ENCODE measurements at regions not wholly inside any gene's neighbourhood (a gene's known extent, or its start where the extent isn't known, plus 50 kb on each side); places are given as distances from the start of the nearest gene placed in this dataset.

DNA sequence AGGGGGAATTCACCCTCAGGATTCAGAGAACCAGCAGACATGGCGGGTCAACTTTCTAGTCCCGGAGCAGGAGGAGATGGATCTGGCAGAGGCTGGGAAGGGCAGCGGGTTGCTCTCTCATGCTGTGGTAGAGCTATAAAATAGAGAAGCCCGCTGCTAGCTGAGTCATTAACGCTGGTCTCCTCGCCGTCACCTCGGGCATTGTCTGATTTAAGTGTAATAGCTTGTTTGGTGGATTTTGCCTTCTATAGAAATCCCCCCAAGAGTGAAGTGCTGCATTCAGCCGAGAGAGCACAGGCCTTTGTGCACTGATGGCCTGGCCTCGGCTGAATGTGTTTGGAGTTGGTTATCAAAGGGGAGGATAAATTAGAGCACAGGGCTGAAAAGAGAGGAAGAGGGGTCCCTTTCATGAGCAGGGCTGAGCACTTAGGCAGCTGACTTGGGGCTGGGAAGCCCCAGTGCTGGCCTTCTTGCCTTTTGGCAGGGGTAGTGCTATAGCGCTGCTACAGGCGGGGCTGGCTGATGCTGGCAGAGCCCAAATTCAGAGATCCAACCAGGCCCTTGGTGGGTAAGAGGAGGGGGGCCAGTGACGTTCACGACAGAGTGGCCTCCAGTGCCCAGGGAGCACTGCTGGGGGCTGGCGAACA is 161.1 kb upstream of the CADM1 start:
- no peak for DNase-seq (ENCODE audit: low spot score)

DNA sequence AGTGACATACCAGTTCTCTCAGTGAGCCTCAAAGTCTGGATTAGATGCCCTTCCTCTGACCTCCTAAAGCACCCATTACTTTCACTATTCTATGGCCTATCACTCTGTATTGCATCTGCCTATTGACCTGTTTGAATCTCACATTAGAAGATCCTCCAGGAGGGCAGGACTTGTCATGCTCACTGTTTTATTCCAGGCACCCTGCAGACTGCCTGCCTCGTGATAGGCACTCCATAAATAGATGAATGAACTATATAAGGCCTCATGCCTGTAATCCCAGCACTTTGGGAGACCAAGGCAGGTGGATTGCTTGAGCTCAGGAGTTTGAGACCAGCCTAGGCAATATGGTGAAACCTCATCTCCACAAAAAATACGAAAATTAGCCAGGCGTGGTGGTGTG is 160.1 kb upstream of the CADM1 start:
- no peak for DNase-seq (ENCODE audit: low spot score)

DNA sequence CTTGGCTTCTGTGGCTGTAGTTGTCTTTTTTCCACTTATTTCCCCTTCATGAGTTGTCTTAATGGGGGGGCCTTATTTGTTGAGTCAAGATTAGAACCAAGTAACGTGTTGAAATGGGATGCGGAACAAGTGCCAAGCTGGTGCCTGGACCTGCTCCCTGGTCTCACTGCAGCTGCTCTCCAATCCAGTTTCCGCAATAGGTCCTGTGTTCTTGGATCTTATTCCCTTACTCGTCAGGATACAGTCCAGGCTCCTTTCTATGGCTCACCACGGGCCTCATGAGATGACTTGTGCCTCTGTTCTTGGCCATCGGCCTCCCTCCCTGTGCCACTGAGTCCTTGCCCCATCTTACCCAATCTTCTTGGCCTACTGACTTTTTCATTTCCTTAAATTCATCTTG is 159.6 kb upstream of the CADM1 start:
- no peak for DNase-seq (ENCODE audit: low spot score)

DNA sequence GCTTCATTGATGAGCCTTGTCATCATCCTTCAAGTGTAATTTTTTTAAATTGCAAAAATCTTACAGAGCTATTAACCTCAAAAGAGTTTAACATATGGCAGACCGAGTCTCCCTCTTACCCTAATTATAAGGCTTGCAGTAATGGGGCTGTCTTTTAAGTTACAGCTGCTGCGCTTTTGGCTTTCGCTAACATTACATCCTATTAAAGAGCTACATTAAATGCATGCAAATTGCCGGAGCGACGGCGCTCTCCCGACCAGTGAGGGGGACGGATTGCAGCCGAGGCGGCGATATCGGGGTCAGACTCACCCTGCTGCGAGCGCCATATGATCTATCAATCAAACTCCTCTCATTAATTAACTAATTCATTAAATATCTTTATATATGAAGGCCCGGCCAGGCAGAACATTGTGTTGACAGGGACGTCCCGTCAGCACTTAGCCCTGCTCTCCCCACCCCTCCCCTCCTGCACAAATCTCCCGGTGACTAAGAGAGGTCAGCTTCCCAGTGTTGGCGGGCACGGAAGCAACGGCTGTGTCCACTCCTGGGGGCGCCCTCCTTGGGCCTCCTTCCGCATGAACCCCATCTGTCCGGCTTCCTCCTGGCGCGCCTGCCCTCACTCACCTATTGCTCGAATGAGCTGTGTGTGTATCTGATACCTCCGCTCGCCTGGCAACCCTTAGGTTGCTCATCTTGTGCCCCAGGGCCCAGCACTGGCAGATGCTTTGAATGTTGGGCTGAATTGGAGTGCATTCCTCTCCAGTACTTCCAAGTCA is 156.0 kb upstream of the CADM1 start:
- DNase-seq (ENCODE audit: low spot score) = no peak

DNA sequence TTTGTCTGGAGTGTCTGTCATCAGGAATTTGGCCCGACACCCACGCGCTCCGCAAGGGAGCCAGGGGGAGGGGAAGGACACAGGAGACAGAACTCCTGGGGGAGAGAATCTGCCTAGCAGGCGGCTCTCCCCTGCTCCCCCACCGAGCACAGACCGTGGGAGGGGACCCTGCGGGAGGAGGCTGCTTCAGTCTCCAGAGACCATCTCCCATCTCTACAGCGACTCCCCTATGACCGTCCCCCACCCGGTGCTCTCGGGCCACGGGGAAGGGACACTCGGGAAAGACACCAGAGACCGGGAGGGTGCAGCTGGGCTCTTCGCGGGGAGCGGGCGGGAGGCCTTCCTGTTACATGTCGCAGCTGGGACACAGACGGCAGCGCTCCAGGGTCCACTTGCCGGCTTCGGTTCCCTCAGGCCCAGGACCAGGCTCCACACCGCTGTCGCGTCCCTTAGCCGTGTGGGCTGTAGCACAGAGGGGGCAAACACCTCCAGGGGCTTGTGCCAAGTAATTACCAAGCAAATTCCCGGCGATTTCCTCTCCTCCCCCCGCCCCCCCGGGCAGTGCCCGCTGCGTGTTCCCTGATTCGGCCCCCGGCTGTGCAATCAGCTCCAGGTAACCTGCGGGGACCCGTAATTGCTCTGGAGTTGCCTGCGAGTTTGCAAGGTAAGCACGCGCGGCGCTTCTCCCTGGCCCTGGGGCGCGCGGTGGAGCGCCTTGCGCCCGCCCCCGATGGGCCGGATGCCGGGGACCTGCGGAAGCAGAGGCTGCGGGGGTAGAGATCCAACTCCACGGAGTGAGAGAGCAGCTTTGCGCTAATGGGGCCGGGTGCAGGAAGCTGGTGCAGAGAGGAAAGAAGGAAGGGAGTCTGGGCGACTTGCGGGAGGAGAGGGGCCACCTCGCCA is 155.1 kb upstream of the CADM1 start:
- DNase-seq (ENCODE audit: low spot score) = no peak

DNA sequence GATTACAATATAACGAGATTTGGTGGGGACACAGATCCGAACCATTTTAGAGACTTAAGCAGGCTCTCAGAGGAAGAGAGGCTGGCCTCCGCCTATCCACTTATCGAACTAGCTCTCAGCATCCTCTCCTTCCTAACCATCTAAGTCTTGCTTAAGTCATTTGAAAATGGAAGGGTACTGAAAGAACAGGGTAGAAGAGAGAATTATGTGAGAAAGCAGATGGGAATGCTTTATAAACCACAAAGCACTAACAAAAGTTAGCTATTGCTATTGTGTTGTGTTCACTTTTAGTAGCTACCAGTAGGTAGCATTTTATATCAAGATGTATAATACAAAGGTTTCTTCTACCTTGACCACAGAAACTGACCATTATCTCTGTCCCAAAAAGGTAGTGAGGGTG is 153.4 kb upstream of the CADM1 start:
- no peak for DNase-seq (ENCODE audit: low spot score)

DNA sequence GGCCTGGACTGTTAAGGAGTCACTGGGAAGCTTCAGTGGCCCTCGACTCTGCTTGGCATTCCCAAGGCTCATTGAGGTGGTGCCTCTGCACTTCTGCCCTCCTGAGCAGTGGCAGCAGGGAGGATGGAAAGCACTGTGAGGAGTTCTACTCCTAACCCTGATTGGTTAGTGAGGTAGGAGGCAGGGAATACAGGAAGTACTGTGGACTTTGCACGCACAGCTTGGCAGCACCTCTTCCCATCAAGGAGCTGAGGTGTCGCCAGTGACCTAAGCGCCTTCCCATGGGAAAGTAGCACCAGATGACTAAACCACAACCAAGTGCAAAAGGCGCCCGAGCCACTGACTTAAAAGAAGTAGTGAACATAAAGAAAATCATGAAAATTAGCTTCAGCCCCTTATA is 152.5 kb upstream of the CADM1 start:
- no peak for DNase-seq (ENCODE audit: low spot score)

DNA sequence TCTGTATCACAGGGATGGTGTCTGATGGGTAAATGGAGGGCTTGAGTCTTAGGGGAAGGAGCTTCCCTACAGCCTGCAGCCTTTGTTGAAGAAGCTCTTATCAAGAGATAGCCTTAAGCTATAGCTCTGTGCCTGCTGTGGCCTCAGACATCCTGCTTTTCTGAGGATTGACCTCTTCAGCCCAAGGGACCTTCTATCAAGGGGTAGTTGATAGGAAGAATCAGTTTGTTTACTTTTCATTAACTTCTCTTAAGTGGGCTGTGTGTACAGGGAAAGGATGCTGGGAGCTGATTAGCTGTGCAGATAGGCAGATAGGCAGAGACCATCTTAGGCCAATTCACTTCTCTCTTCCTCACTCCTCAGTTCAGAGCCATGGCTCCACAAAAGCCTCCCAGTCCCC is 151.8 kb upstream of the CADM1 start:
- no peak for DNase-seq (ENCODE audit: low spot score)

DNA sequence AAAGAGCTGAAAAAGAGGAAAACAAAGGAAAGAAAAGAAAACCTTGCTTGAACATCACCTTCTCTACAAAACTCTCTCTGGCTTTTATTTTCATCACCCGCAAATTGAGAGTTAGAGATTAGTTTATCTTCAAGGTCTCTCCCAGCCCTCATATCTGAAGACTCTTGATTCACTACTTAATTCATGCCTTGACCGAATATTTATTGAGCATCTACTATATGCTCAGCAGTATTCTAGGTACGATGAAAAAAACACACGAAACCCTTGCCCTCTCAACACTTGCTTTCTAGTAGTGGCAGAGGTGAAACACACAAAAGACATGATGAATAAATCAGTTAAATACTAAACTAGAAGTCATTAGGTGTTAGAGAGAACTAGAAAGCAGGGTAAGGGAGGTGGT is 150.6 kb upstream of the CADM1 start:
- DNase-seq (ENCODE audit: low spot score) = no peak

DNA sequence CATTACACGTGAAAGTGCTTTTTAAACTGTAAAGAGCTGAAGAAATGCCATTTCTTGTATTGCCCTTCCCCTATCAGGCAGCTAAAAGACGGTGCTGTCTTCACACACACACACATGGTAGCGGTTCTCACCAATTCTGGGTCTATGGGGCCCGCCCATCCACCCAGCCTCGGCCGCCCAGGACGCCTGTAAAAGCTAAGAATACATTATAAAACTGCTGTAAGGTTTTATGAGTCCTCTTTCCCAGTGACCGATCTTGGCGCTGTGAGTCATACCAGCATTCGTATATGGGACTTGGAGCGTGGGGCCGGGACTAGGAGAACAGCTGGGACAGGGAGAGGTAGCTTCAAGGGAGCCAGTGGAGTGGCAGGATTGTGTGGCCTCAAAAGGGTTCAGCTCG is 149.7 kb upstream of the CADM1 start:
- DNase-seq (ENCODE audit: low spot score) = no peak

DNA sequence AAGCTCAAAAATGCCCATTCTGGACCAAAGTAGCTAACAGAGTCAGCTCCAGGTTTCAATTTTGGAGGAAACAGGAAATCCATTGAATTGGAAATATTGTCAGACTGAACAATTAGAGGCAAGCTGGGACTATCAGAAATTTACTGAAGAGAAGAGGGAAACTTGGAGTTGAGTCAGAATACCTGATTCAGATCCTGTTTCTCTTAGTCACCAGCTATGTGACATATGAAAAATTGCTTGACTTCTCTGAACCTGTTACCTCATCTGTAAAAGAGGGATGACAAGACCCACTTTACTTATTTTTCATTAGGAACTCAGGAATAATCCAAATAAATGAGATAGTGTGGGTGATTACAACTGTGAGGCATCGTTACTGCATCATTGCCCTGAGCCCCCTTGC is 148.9 kb upstream of the CADM1 start:
- no peak for DNase-seq (ENCODE audit: low spot score)

DNA sequence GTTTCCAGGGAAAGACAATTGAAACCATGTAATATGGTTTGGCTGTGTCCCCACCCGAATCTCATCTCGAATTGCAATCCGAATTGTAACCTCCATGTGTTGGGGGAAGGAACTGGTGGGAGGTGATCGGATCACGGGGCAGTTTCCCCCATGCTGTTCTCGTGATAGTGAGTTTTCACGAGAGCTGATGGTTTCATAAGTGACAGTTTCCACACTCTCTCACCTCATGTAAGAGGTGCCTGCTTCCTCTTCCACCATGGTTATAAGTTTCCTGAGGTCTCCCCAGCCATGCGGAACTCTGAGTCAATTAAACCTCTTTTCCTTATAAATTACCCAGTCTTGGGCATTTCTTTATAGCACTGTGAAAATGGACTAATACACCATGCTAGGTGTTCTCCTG is 148.3 kb upstream of the CADM1 start:
- DNase-seq (ENCODE audit: low spot score) = no peak

DNA sequence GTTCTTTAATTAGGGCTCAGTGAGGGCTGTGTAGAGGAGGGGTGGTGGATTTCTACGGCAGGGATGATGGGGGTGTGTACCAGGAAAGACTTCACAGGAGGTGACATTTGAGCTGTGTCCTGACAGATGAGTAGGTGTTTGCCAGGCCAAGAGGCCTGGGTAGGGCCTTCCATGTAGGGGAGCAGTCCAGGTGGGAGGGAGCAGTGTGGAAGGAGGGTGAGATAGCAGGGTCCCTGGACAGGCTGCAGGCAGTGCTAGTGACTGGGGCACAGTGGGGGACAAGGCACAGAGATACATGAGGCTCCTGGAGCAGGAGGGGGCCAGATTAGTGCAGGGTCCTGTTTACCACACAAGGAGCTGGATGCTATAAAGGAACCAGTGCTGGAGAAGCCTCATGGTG is 147.9 kb upstream of the CADM1 start:
- no peak for DNase-seq (ENCODE audit: low spot score)

DNA sequence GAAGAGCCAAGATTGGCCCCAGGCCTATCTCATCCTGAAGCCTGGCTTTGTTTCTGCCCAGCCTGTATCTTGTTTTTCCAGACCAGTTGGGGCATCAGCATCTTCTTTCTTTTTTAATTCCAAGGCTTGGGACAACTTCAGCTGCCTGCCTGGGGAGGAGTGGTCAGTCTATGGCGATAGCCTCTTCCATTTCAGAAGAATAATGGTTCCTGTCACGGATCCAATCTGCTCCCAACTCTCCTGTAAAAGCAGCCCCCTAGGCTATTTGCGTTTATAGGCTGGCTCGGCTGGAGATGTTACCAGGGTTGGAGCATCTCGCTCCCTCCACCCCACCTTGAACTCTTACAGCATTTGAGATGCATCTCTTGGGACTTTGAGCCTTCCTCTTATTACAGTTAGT is 145.2 kb upstream of the CADM1 start:
- no peak for DNase-seq (ENCODE audit: low spot score)

DNA sequence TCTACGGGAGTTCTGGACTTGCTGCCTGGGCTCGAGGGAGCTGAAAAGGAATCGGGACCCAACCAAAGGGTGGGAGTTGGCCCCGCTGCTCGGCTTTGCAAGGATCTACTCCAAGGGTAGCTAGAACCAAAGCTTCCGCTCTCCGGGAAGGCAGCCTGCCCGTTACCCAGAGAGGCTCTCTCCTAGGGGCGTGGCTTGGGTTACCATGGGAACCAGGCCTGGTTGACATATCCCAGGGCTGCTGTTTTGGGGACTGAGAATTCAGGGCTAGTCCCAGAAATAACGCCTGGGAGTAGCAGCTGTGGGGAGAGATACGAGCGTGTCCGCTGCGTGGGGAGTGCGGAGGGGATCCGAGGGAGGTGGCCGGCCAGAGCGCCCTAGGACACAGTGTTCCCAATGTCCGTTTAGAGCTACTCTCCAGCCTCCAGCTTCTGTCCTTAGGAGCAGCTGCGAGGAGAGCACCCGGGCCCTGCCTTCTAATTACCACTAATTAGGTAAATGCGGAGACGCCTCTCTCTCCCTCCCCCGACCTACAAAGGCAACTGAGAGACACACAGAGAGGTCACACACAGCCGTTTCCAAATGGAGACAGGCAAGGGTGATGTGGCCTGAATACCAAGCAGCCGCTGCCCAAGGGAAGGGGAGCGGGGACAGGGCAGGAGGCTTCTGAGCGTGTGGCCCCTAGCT is 141.6 kb upstream of the CADM1 start:
- no peak for DNase-seq (ENCODE audit: low spot score)

DNA sequence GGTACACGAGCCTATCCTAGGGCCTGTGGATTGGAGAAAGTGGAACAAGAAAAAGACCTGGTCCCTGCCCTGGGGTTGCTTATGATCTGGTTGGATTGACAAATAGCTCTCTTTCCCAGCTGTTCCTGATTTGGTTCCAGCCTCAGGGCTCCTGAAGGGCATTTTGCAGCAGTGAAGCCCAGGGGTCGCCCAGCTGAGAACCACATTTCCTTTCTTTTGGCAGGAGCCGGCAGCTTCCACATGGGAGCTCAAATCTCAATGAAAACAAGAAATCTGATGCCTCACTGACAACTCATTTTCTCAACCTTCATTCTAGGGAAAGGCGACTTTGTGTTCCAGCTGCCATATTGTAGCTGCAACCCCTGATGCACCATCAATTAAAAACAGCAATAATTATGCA is 140.6 kb upstream of the CADM1 start:
- DNase-seq (ENCODE audit: low spot score) = no peak

DNA sequence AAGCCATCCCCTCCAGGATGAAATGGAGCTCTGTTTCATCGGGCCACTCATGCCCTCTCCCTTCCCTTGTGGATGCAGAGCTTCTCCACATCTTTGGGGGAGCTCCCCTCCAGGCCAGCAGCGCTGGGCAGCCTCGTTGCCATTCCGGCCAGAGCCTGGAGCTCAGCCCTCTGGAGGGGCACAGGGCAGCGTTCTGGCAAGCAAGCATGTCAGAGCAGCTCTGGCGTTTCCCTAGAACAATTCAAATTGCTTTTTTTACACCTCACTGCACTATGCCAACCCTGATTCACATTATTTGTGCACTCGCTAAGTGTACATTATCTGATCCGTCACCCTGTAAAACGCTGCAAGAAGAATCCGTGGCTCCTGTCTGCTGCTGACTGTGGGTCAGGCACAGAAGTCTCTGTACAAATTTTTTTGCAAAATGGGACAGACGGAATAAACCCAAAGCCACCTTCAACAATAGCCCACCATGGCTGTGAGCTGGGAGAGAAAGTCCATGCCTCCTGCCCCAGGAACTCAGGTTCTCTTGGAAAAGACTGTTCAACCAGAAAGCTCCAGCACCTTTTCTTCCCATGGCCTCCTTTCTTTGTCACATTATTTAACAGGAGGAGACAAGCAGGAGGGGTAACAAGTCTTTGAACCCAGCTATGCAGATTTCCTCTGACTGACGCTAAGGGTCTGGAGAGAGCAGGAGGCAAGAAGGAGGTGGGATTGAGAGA is 139.5 kb upstream of the CADM1 start:
- DNase-seq (ENCODE audit: low spot score) = no peak

DNA sequence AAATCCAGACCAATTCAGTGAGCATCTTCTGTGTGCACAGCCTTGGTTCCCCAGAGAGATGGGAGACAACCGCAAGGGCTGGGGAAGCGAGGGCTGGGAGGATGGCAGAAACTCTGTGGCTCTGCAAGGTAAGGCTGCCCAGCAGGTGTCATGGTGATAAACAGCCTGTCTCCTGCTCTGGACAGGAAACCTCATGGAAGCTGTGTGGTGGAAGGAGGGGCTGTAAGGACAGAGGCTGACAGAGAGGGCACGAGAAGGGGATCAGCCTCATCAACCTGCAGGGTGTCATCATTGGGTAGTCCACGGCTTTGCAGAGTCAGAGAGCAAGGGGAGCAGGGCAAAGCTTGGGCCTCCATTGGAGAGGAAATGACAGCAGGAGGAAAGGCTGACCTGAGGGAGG is 138.4 kb upstream of the CADM1 start:
- no peak for DNase-seq (ENCODE audit: low spot score)

DNA sequence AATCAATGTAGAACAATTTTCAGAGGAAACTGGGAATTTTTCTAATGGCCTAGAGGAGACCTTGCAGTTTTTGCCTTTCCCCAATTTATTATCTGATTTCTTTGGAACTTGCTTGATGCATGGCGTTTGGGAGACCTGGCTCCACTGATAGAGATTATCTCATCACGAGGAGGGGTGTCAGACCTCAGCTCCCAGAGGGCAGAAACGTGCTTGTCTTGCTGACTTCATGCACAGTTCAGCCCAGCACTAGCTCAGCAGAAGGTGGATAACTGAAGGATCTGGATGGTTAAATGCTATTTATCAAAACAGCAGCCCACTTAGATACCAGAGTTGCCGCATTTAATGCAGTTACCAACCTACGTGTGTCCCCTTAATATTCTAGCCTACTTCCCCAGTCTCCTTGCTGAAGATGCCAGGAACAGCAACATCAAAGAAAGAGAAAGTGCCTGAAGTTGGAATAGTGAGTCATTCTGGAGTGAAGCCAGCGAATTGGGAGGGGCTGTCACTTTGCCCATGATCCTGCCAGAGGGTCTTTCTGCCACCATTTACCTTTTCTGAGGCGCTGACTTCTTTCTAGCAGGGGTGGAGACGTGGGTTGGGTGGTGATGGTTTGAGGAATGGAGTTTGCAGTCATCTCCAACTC is 133.5 kb upstream of the CADM1 start:
- DNase-seq (ENCODE audit: low spot score) = peak; percentile 29

DNA sequence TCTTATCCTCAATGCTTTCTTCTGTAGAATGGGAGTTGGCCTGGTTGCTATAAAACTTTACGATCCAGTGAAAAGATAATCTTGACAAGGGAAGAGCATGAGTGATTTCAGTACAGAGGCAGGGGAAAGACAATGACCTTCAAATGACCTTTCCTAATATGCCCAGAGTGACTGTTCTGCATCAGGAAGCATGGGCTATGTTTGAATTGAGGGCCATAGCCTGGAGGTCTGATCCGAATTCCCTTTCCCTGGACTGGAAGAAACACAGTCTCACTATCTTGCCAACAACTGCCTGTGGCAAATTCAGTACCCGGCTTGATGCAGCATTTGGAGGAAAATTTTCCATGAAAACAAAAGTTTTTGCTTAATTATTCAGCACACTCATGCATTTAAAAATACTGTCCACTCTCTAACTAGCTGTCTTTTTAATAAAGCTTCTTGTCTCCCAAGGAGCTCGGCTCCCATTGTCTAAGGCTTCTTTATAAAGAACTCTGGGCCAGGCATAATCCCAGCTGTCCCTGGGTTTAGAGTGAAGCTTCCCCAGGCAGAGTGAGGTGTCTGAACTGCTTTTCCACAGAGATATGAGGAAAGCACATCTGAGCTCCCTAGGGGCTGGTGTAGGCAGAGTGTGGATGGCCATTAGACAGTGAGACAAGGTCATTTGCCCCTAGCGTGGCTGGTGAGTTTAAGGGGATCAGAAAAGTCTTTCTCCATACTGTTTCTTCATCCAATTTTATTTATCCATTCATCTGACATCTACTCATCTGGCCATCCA is 132.7 kb upstream of the CADM1 start:
- no peak for DNase-seq (ENCODE audit: low spot score)

All from H4 (cell line).